Choroid plexus epithelial cell (primary cell): ENCODE measurements at regions not wholly inside any gene's neighbourhood (a gene's known extent, or its start where the extent isn't known, plus 50 kb on each side); places are given as distances from the start of the nearest gene placed in this dataset.
"Not testable (repeated sequence)": the region's sequence is repeated elsewhere in the genome, so short reads cannot be mapped to it uniquely, and the experiment has no call there.

Source experiments
- DNase-seq: peaks from one replicate; pipeline ENCODE4 v3.0.0-alpha.2; 2010; ENCODE audit warnings: low read depth
- H3K4me3 ChIP-seq: 2 replicates; pipeline ENCODE4 v1.5.1; 2011; ENCODE audit warnings: low read depth, mild to moderate bottlenecking, control low read depth, low read length, moderate library complexity
- TF ChIP-seq, protein P1 (sequence below): conservative IDR thresholded peaks from 2 replicates; pipeline ENCODE4 v1.5.1; 2011; ENCODE audit warnings: low read depth, mild to moderate bottlenecking, control low read depth, inconsistent platforms, low read length, moderate library complexity

DNA sequence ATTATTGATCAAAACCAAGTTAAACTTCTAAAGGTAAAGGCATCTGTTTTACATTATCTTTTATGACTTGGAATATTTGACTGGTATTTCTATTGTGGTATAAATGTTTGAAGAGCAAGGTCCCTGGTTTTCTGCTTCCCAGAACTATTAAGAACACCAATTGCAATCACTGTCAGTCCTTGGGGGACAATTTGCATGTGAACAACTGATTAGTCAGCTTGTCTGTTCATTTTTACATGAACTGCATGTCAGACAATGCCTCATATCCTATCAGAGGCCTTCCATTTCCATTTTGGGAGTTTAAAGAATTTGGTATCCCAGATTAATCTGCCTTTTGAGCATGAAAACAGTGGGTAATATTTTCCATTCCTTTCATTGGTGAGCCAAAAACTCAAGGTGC lies 654.9 kb upstream of the USP24 start:
- TF ChIP-seq, protein P1, sequence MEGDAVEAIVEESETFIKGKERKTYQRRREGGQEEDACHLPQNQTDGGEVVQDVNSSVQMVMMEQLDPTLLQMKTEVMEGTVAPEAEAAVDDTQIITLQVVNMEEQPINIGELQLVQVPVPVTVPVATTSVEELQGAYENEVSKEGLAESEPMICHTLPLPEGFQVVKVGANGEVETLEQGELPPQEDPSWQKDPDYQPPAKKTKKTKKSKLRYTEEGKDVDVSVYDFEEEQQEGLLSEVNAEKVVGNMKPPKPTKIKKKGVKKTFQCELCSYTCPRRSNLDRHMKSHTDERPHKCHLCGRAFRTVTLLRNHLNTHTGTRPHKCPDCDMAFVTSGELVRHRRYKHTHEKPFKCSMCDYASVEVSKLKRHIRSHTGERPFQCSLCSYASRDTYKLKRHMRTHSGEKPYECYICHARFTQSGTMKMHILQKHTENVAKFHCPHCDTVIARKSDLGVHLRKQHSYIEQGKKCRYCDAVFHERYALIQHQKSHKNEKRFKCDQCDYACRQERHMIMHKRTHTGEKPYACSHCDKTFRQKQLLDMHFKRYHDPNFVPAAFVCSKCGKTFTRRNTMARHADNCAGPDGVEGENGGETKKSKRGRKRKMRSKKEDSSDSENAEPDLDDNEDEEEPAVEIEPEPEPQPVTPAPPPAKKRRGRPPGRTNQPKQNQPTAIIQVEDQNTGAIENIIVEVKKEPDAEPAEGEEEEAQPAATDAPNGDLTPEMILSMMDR = no peak
- DNase-seq = no peak
- H3K4me3 ChIP-seq = no peak overlapping the region

DNA sequence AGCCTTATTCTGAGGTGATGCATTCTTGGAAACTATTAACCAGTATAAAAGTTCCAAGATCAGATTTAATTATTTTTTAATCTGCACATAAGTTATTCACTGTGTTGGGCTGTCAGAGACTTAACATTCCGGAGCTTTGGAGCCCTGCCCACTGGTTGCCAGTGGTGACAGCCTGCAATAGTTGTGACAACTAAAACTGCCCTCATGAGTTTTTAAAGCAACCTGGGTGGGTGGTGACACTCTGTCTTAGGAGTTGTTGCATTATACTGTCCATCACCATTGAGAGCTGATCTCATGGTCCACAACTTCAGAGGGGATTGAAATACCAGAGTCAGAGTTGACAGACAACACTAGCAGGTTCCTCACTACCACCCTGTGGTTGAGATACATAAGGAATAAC lies 653.9 kb upstream of the USP24 start:
- DNase-seq = no peak
- H3K4me3 ChIP-seq = no peak overlapping the region
- TF ChIP-seq, protein P1 = no peak

DNA sequence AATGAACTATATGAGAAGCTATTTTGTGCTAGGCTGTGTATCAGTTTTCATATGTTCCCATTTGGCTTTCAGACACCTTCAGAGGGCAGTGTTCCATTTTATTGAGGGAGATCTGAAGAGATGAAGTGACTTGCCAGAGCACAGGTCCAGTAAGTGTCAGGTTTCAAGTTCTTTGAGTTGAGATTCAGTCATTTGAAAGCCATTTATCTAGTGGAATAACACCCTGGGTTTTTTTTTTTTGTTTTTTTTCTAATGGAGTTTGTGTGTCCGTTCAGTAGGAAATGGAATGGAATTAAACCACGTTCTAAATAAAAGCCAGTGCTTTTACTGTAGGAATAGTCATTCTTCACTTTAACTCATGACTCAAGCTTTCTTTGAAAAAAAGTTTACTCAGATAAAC lies 652.9 kb upstream of the USP24 start:
- DNase-seq = peak; percentile 42
- H3K4me3 ChIP-seq = no peak overlapping the region
- TF ChIP-seq, protein P1 = peak; percentile 25

DNA sequence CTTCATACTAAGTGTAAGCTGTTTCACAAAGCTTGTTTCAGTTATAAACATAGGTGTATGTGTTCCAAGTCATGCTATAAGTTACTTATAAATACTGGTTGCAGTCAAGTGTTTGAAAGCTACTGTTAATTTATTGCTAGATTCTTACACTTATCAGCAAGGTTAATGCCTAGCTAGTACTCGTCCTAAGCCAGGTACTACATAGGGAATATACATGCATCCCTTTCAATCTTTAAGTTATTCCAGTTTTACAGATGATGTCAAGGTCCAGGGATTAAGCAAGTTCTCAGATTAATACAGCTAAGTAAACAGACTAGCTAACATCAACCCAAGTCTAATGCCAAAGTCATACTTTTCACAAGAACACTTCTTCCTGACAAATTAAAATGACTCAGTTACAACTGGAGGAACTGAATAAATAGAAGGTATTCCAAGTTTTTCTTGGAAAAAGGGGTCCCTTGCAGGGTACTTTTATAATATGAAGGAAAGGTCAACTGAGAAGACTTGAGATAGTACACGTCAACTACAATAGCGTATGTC lies 652.2 kb upstream of the USP24 start:
- DNase-seq = no peak
- TF ChIP-seq, protein P1 = no peak
- H3K4me3 ChIP-seq = no peak overlapping the region

DNA sequence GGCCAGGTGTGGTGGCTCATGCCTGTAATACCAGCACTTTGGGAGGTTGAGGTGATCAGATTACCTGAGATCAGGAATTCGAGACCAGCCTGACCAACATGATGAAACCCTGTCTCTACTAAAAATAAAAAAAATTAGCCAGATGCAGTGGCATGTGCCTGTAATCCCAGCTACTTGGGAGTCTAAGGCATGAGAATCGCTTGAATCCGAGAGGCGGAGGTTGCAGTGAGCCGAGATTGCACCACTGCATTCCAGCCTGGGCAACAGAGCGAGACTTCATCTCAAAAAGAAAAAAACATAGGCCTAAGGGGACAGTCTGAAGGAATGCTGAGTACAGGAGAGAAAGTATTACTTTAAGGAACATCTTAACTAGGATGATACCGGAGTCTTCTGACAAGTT lies 650.6 kb upstream of the USP24 start:
- not testable (repeated sequence) for DNase-seq, H3K4me3 ChIP-seq

DNA sequence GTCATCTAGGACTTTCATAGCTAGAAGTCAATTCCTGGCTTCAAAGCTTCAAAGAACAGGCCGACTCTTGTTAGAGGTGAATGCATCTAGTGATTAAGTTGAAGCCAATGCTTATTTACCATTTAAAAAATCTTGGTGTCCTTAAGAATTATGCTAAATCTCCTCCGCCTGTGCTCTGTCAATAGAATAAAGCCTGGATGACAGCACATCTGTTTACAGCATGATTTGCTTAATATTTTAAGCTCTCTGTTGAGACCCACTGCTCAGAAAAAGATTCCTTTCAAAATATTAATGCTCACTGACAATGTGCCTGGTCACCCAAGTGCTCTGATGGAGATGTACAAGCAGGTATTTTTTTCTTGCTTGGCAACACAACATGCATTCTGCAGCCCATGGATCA lies 649.1 kb upstream of the USP24 start:
- TF ChIP-seq, protein P1 = no peak
- no peak for DNase-seq
- no peak overlapping the region for H3K4me3 ChIP-seq

DNA sequence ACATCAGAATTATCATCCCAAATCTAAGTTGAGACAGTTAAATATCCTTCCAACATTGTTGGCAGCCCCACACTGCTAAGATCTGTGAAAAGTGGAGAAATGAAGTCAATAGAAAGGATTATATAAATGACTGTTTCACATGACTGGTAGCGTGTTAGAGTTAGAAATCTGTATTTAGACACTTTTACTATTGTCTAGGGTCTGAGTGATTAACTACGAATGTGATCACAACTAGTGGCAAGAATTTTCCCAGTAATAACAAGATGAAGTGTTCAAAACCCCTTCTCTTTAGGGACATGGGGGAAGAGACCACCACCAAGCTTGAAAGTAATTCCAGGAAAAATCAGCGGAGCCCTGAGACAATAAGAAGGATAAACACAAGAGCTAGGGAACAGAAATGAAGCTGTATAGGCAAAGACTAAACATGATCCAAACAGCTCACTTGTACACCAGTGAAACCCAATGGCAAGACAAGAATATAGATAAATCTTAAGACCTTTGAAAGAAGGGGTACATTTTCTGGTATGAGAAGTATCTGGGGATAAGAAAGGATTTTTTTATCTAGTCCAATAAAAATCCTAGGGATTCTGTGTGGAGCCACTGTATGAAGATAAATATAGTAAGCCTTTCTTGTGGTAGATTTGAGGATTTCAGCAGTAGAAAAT lies 646.6 kb upstream of the USP24 start:
- TF ChIP-seq, protein P1 = no peak
- no peak for DNase-seq
- H3K4me3 ChIP-seq = no peak overlapping the region
